Neural crest cell (in vitro differentiated cells): ENCODE measurements at regions not wholly inside any gene's neighbourhood (a gene's known extent, or its start where the extent isn't known, plus 50 kb on each side); places are given as distances from the start of the nearest gene placed in this dataset.

ENCODE experiments used
- DNase-seq: peaks from one replicate; pipeline ENCODE4 v3.0.0; 2021; ENCODE audit warnings: low read depth, mixed read lengths, low spot score
- H3K27ac Mint-ChIP-seq: one replicate; pipeline ENCODE4 v1.8.0; 2021; ENCODE audit warnings: mild to moderate bottlenecking, mixed read lengths; ENCODE audit not compliant: unreplicated experiment
- H3K27me3 Mint-ChIP-seq: 2 replicates; pipeline ENCODE4 v1.8.0; 2021; ENCODE audit warnings: low read depth, mild to moderate bottlenecking, mixed read lengths
- H3K36me3 Mint-ChIP-seq: 2 replicates; pipeline ENCODE4 v1.8.0; 2021; ENCODE audit warnings: low read depth, mild to moderate bottlenecking, mixed read lengths
- H3K4me1 Mint-ChIP-seq: 2 replicates; pipeline ENCODE4 v1.8.0; 2021; ENCODE audit warnings: mixed read lengths
- H3K4me3 Mint-ChIP-seq: one replicate; pipeline ENCODE4 v1.8.0; 2021; ENCODE audit warnings: mild to moderate bottlenecking, mixed read lengths
- H3K9me3 Mint-ChIP-seq: 2 replicates; pipeline ENCODE4 v1.8.0; 2021; ENCODE audit warnings: mixed read lengths
- CTCF ChIP-seq: fragments of 200-600 bp; sonication (generic); conservative IDR thresholded peaks from 2 replicates; pipeline ENCODE4 v1.5.0; 2021; ENCODE audit warnings: antibody characterized with exemption, mild to moderate bottlenecking

GRCh38 chr3:116806351-116806750, 96.8 kb downstream of the TUSC7 start:
- no peak overlapping the region for H3K4me3 Mint-ChIP-seq
- H3K27me3 Mint-ChIP-seq = no peaks in the 10 kb centered on the region
- H3K4me1 Mint-ChIP-seq = no peaks in the 10 kb centered on the region
- no peak overlapping the region for H3K27ac Mint-ChIP-seq
- peaks cover 6% of the 10 kb centered on the region for H3K36me3 Mint-ChIP-seq
- TF ChIP-seq CTCF = no peak
- H3K9me3 Mint-ChIP-seq = peaks cover 15% of the 10 kb centered on the region
- no peak for DNase-seq

GRCh38 chr3:116808725-116809124, 99.1 kb downstream of the TUSC7 start:
- no peak for TF ChIP-seq CTCF
- no peaks in the 10 kb centered on the region for H3K4me1 Mint-ChIP-seq

GRCh38 chr3:116809208-116809607, 99.6 kb downstream of the TUSC7 start:
- no peak for TF ChIP-seq CTCF
- Mint-ChIP-seq H3K4me1 (no peaks in the 10 kb centered on the region), H3K27me3 (no peaks in the 10 kb centered on the region), H3K36me3 (peaks cover 6% of the 10 kb centered on the region), H3K4me3 (no peak overlapping the region), H3K27ac (no peak overlapping the region), H3K9me3 (peaks cover 15% of the 10 kb centered on the region)
- DNase-seq = no peak

More at GRCh38 chr3:116808725-116809124, 99.1 kb downstream of the TUSC7 start:
- no peak overlapping the region for H3K4me3 Mint-ChIP-seq
- H3K27me3 Mint-ChIP-seq = no peaks in the 10 kb centered on the region
- H3K9me3 Mint-ChIP-seq = peaks cover 15% of the 10 kb centered on the region
- H3K36me3 Mint-ChIP-seq = peaks cover 6% of the 10 kb centered on the region
- DNase-seq = no peak
- H3K27ac Mint-ChIP-seq = no peak overlapping the region

GRCh38 chr3:116811754-116812153, 102.2 kb downstream of the TUSC7 start:
- TF ChIP-seq CTCF = no peak
- no peaks in the 10 kb centered on the region for H3K27me3 Mint-ChIP-seq
- H3K9me3 Mint-ChIP-seq = peaks cover 14% of the 10 kb centered on the region
- peaks cover 5% of the 10 kb centered on the region for H3K36me3 Mint-ChIP-seq
- H3K27ac Mint-ChIP-seq = no peak overlapping the region
- H3K4me3 Mint-ChIP-seq = no peak overlapping the region
- no peak for DNase-seq
- H3K4me1 Mint-ChIP-seq = peaks cover under 1% of the 10 kb centered on the region

GRCh38 chr3:116812949-116813348, 103.4 kb downstream of the TUSC7 start:
- Mint-ChIP-seq H3K9me3 (peaks cover 11% of the 10 kb centered on the region), H3K4me3 (no peak overlapping the region), H3K36me3 (peaks cover 3% of the 10 kb centered on the region), H3K27ac (no peak overlapping the region), H3K4me1 (peaks cover 9% of the 10 kb centered on the region), H3K27me3 (no peaks in the 10 kb centered on the region)
- no peak for TF ChIP-seq CTCF
- DNase-seq = no peak

GRCh38 chr3:116815321-116815720, 105.7 kb downstream of the TUSC7 start:
- H3K4me3 Mint-ChIP-seq = no peak overlapping the region
- TF ChIP-seq CTCF = no peak
- peaks cover 9% of the 10 kb centered on the region for H3K4me1 Mint-ChIP-seq
- no peaks in the 10 kb centered on the region for H3K36me3 Mint-ChIP-seq
- no peak overlapping the region for H3K27ac Mint-ChIP-seq
- peaks cover 8% of the 10 kb centered on the region for H3K9me3 Mint-ChIP-seq
- H3K27me3 Mint-ChIP-seq = no peaks in the 10 kb centered on the region
- DNase-seq = no peak
